NT2/D1 (cell line): ENCODE measurements at regions not wholly inside any gene's neighbourhood (a gene's known extent, or its start where the extent isn't known, plus 50 kb on each side); places are given as distances from the start of the nearest gene placed in this dataset.

Experiments used
- DNase-seq: peaks from one replicate; pipeline ENCODE4 v3.0.0-alpha.2; 2011; ENCODE audit warnings: low read depth, low spot score
- H3K27me3 ChIP-seq: 2 replicates; pipeline ENCODE4 v1.6.0; 2011; ENCODE audit warnings: mild to moderate bottlenecking; ENCODE audit not compliant: insufficient read length, insufficient read depth
- H3K36me3 ChIP-seq: 2 replicates; pipeline ENCODE4 v1.6.1; 2011; ENCODE audit warnings: mild to moderate bottlenecking, low read length, mixed read lengths; ENCODE audit not compliant: insufficient read depth, insufficient read length
- H3K4me1 ChIP-seq: 2 replicates; pipeline ENCODE4 v1.5.1; 2011; ENCODE audit not compliant: insufficient read depth, insufficient read length
- H3K4me3 ChIP-seq: 2 replicates; pipeline ENCODE4 v1.5.1; 2011; ENCODE audit warnings: low read depth; ENCODE audit not compliant: insufficient read length
- H3K9ac ChIP-seq: 2 replicates; pipeline ENCODE4 v1.6.0; 2011; ENCODE audit warnings: low read depth; ENCODE audit not compliant: insufficient read length
- H3K9me3 ChIP-seq: 2 replicates; pipeline ENCODE4 v1.5.1; 2011; ENCODE audit warnings: mild to moderate bottlenecking, low read length; ENCODE audit not compliant: insufficient read depth
- SUZ12 ChIP-seq: IDR thresholded peaks from 2 replicates; pipeline ENCODE4 v1.6.1; 2011; ENCODE audit not compliant: insufficient read length, insufficient read depth; ENCODE audit errors: extremely low read depth
- YY1 ChIP-seq: IDR thresholded peaks from 2 replicates; pipeline ENCODE4 v1.6.1; 2011; ENCODE audit not compliant: insufficient read length, insufficient read depth
- ZNF274 ChIP-seq: IDR thresholded peaks from 2 replicates; pipeline ENCODE4 v1.6.1; 2011; ENCODE audit warnings: mild to moderate bottlenecking, low read depth, low read length

DNA sequence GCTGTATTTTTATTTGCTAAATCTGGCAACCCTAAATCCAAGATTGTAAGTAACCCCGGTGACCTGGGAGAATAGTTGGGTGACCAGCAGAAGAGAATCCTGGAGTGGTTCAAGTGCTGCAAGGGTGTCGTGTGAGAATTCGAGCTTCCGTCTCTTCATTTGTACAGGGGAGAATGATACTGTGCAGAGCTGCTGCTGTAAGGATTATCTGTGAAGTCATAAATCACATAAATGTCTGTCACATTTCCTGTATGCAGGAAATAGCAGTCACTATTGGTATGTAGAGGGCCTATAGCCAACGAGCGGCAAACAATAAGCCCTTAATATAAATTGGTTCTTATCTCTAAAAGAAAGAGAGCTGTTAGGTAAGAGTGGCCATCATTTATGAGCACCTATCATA, 90.7 kb downstream of the ATP1A1 start:
- H3K4me1 ChIP-seq = no peaks in the 10 kb centered on the region
- TF ChIP-seq SUZ12 (no peak), YY1 (no peak), ZNF274 (no peak)
- H3K27me3 ChIP-seq = no peaks in the 10 kb centered on the region
- DNase-seq = no peak
- no peak overlapping the region for H3K9ac ChIP-seq
- H3K9me3 ChIP-seq = no peaks in the 10 kb centered on the region
- no peaks in the 10 kb centered on the region for H3K36me3 ChIP-seq
- no peak overlapping the region for H3K4me3 ChIP-seq
